Activated T-cell treated with anti-CD3 and anti-CD28 coated beads for 24 hours (primary cell): ENCODE measurements at regions not wholly inside any gene's neighbourhood (a gene's known extent, or its start where the extent isn't known, plus 50 kb on each side); places are given as distances from the start of the nearest gene placed in this dataset.
"Not testable (repeated sequence)": the region's sequence is repeated elsewhere in the genome, so short reads cannot be mapped to it uniquely, and the experiment has no call there.

Source experiments
- DNase-seq: peaks from one replicate; pipeline ENCODE4 v3.0.0-alpha.2; 2020; ENCODE audit warnings: low read depth

DNA sequence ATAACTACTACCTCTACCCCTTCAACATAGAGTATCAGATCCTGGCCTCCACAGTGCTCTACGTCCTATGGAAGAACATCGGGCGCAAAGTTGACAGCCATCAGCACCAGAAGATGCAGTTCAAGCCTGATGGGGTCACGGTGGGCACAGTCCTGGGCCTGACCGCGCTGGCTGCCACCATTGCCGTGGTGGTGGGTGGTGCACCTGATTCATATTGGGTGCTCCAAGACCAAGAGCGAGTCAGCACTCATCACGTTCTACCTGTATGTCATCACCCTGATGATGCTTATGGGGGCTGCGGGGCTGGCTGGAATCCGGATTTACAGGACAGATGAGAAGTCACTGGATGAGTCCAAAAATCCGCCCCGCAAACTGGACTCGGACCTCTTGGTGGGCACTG lies 846.4 kb downstream of the RPIA start:
- not testable (repeated sequence) for DNase-seq

DNA sequence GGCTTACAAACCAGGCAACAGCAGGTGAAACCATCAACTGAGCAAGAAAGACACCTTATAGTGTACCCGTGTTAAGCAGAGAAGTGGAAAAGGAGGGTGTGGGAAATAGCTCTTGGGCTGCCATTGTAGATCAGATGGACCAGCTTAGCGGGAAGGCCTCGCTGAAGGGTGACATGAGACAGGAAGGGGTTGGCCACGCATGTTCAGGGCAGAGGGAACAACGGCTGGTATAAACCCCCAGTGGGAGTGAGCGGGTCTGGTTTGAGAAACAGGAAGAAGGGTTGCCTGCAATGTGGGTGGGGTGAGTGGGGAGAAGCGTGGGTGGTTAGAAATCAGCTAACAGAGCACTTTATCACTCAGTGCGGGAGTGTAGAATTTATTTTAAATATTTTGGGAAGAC lies 852.6 kb downstream of the RPIA start:
- DNase-seq: not testable (repeated sequence)

DNA sequence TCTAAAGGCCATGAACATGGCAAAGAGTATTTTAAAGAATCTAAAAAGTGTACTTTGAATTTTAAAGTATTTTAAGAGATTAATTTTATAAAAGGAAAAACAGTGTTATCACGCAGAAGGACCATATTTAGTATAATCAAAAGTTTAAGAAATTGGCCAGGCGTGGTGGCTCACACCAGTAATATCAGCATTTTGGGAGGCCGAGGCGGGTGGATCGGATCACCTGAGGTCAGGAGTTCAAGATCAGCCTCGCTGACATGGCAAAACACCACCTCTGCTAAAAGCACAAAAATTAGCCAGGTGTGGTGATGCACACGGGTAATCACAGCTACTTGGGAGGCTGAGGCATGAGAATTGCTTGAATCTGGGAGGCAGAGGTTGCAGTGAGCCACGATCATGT lies 887.7 kb downstream of the RPIA start:
- DNase-seq: not testable (repeated sequence)

DNA sequence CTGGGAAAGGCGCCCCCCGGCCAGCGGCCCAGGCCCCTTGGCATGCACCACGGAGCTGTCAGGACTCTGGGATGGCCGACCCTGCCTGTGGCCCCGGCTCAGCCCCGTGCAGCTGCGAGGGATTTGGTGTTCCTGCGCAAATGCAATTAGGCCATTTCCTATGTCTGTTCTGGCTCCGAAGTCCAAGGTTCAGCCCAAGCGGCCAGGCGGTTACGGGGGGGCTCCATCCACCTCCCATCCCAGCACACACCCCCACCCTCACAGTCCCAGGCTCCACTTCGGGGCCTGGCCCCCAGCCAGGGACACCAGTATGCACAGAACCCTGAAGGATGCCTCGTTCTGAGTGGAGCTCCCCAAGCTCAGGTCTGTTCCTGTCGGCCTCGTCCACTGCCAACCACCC lies 891.3 kb downstream of the RPIA start:
- not testable (repeated sequence) for DNase-seq

DNA sequence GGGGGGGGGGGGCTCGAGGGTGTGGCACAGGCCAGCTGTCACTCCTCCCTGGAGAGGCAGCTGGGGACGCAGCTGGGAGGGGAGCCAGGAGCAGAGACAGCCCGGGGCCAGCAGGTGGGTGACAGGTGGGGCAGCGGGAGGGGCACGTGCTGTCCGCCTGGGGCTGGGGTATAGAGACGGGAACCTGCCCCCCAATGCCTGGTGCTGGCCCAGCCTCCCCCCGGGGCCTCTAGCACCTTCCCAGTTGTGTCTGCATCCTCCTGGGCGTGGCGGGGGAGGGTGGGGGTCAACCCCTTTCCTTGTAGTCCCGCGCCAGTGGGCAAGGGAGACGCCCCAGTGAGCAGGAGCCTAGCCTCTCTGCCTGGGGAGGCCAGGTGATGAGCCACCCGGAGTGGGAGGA lies 892.6 kb downstream of the RPIA start:
- not testable (repeated sequence) for DNase-seq

DNA sequence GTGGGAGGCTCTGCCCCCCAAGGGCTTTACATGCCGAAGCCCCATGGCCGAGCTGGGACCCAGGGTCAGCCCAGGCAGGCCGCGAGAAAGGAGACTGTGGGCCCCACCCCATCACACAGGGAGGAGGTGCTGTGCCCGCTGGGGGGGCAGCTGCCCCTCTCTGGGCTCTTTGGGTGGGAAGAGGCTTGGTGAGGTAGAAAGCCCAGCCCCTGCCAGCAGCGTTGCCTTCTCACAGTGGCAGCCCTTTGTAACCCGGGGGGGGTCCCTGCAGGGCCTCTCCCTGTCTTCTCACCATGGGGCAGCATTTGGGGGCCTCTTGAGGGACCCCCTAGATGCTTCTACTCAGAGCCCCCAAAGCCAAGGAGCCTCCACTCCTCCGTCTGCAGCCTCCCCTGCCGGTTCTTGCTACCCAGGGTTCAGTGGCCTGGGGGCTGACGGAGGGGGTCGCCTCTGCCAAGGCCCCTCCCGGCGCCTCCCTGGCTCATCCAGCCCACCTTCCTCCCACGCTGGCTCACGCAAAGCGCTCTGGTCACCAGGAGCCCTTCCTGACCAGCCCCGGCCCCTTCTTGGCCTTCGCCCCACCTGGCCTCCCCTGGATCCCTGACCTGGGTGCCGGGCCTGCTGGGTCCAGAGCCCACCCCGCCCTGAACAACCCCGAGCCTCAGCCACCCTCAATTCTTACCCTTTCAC lies 893.5 kb downstream of the RPIA start:
- DNase-seq: not testable (repeated sequence)

DNA sequence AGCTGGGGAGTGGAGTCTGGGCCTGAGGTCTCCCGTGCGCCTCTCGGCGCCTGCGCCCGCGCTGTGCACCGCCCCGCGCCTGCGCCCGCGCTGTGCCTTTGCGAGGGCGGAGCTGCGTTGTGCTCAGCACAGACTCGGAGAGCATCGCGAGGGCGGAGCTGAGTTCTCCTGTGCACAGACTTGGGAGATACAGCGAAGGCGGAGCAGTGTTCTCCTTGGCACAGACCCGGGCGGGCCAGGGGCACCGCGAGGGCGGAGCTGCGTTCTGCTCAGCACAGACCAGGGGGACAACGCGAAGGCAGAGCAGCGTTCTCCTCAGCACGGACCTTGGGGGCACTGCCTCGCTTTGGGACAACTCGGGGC lies 894.1 kb downstream of the RPIA start:
- DNase-seq: peak; percentile 14

DNA sequence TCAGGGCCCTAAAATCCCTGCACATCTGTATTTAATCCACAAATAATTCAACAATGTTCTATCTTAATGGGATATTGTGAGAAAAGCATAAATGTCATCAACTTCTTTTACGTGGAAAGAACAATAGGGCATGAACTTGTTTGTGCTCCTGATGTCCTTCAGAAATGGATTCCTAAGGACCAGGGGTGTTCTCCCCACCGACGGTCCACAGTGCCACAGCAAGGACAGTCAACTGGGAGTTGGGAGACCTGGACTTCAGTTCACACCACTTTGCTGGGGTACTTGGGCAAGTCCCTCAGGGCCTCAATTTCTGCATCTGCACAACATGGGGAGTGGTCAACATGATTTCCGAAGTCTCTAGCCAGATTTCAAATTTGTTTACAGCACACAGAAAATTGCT lies 908.4 kb downstream of the RPIA start:
- DNase-seq: not testable (repeated sequence)

DNA sequence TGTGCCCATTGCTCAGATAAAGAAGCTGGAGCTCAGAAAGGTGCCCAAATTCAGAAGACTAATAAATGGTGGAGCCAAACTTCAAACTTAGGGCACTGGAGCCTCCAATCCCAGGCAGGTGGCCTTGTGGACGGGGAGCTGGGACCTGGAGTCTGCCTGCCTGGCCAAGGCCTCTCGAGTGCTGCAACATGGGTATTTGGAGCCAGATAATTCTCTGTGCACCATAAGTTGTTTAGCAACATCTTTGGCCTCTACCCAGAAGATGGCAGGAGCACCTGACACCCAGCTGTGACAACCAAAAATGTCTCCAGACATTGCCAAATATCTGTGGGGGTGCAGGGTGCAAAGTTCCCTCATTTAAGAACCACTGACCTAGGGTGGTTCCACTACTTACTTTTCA lies 915.0 kb downstream of the RPIA start:
- DNase-seq: not testable (repeated sequence)

DNA sequence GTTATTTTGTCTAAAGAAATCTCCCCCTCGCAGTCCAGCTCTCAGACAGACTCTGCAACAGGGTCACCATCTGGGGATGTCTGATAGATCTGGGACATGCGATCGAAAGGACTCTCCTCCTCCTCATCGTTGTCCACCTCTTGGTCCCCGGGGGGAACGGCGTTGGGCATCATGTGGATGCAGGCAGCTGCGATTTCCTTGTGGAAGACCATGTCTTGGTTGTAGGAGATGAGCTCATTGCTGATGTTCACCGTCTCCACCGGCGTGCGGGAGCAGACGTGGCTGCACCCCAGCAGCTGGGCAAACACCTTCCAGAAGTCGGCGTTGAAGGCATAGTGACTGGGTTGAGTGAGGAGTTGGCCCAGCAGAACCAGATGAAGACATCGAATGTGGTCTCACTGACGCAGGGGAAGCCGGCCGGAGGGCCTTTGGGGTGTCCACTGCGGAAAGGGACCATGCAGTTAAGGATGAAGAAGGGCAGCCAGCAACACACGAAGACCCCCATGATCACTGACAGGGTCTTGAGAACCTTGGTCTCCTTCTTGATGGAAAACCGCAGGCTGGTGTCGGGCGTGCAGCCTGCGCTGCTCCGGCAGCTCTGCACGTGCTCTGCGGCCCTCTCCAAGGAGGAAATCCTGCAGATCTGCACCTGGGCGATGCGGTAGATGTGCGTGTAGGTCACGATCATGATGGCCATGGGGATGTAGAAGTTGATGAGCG lies 918.9 kb downstream of the RPIA start:
- DNase-seq: not testable (repeated sequence)

DNA sequence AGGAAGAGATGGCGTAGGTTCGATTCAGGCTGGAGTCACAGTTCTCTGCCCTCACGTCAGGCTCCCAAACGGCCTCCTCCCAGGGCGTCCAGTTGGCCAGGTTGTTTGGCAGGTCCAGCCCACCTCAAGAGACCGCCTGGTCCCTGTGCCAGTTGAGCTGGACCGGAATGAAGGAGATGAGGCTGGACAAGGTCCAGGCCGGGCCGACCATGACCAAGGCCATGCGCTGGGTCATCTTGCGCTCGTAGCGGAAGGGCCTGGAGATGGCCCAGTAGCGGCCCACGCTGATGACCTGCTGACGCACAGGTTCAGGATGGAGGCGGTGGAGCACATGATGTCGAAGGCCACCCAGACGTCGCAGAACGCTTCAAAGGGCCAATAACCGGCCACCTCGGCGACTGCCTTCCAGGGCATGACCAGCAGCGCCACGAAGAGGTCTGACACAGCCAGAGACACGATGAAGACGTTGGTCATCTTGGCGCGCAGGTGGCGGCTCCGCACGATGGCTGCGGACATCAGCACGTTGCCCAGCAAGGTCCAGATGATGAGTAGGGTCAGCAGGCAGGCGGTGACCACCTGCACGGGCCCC lies 919.5 kb downstream of the RPIA start:
- DNase-seq: not testable (repeated sequence)

DNA sequence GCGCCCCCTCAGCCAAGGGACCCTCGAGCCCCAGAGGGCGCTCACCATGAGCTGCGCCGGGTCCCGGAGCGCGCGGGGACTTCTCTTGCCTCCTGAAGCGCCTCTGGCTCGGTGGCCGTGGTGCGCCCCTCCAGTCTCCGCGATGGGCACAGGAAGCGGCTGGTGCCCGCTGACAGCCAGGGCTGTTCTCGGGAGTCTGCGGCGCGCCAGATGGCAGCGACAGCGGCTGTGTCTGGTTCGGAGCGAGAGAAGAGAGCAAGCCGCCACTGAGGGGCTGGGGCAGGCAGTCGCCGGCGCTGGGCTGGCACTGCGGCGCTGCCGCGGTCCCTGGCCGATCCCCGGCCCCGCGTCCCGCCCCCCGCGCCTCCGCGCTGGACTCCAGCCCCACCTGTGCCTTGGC lies 920.2 kb downstream of the RPIA start:
- not testable (repeated sequence) for DNase-seq

DNA sequence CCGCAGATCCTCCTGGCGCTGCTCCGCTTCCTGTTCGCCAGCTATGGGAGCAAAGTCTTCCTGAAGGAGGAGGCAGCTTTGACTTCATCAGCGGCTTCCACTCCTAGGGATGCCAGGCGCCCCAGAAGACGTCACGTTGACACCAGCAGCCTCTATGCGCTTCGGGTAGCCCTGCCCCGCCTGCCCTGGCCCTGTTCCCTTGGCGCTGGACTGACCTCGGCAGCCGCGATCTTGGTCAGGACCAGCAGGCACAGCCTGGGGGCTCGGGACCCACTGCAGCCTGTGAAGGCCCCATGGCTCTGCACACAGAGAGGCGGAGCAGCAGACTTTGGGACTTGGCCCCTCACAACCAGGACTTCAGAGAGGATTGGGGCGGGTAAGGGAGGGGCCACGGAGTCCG lies 957.8 kb downstream of the RPIA start:
- not testable (repeated sequence) for DNase-seq

DNA sequence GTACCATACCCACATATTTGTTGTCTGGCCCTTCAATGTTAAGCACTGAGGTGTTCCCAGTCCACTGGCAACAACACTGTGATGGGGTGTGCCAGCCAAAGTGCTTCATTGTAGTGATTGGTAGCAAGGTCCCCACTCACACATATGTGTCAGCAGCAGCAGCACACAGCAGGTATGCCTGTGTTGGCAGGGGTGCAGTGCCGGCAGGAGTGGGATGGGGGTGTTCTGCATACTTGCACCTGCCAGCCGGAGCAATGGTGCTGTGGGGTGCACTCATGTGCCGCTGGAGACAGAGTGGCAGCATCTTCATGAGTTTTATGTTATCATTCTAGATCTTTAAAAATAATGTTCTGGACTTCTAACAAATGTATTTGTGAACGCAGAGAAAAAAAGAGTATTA lies 987.8 kb downstream of the RPIA start:
- not testable (repeated sequence) for DNase-seq
